ENCODE measurements at regions not wholly inside any gene's neighbourhood (a gene's known extent, or its start where the extent isn't known, plus 50 kb on each side); places are given as distances from the start of the nearest gene placed in this dataset.

GRCh38 chr5:112548246-112548881 lies 129.3 kb upstream of the EPB41L4A start (continued):
- TF ChIP-seq, protein P1, sequence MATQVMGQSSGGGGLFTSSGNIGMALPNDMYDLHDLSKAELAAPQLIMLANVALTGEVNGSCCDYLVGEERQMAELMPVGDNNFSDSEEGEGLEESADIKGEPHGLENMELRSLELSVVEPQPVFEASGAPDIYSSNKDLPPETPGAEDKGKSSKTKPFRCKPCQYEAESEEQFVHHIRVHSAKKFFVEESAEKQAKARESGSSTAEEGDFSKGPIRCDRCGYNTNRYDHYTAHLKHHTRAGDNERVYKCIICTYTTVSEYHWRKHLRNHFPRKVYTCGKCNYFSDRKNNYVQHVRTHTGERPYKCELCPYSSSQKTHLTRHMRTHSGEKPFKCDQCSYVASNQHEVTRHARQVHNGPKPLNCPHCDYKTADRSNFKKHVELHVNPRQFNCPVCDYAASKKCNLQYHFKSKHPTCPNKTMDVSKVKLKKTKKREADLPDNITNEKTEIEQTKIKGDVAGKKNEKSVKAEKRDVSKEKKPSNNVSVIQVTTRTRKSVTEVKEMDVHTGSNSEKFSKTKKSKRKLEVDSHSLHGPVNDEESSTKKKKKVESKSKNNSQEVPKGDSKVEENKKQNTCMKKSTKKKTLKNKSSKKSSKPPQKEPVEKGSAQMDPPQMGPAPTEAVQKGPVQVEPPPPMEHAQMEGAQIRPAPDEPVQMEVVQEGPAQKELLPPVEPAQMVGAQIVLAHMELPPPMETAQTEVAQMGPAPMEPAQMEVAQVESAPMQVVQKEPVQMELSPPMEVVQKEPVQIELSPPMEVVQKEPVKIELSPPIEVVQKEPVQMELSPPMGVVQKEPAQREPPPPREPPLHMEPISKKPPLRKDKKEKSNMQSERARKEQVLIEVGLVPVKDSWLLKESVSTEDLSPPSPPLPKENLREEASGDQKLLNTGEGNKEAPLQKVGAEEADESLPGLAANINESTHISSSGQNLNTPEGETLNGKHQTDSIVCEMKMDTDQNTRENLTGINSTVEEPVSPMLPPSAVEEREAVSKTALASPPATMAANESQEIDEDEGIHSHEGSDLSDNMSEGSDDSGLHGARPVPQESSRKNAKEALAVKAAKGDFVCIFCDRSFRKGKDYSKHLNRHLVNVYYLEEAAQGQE (IDR thresholded peaks at IDR 0.05; ENCODE audit: borderline replicate concordance) = peak; percentile 99
- TF ChIP-seq, protein P1 (CRISPR knock-in tag; IDR thresholded peaks at IDR 0.05; ENCODE audit: low read depth) = no peak
- no peak for TF ChIP-seq ZNF584 (CRISPR knock-in tag; IDR thresholded peaks at IDR 0.05; ENCODE audit: low read depth)
- no peak for TF ChIP-seq ZFP30 (CRISPR knock-in tag; IDR thresholded peaks at IDR 0.05; ENCODE audit: borderline replicate concordance)
- TF ChIP-seq HMG20B (CRISPR knock-in tag; IDR thresholded peaks at IDR 0.05) = no peak
- TF ChIP-seq NUFIP1 (IDR thresholded peaks at IDR 0.05; ENCODE audit: partially characterized antibody) = no peak
